GM23248 (cell line): ENCODE measurements at regions not wholly inside any gene's neighbourhood (a gene's known extent, or its start where the extent isn't known, plus 50 kb on each side); places are given as distances from the start of the nearest gene placed in this dataset.

ENCODE experiments used
- EZH2 ChIP-seq: fragments of 200-600 bp; sonication (generic); IDR thresholded peaks from 2 replicates; pipeline ENCODE4 v1.6.1; 2018; ENCODE audit warnings: antibody characterized with exemption, mild to moderate bottlenecking; ENCODE audit not compliant: insufficient read depth, poor library complexity, severe bottlenecking
- EZH2phosphoT487 ChIP-seq: fragments of 200-600 bp; sonication (generic); IDR thresholded peaks from 2 replicates; pipeline ENCODE4 v1.6.1; 2018; ENCODE audit warnings: antibody characterized with exemption, moderate library complexity, mild to moderate bottlenecking, low read depth; ENCODE audit not compliant: insufficient read depth

DNA sequence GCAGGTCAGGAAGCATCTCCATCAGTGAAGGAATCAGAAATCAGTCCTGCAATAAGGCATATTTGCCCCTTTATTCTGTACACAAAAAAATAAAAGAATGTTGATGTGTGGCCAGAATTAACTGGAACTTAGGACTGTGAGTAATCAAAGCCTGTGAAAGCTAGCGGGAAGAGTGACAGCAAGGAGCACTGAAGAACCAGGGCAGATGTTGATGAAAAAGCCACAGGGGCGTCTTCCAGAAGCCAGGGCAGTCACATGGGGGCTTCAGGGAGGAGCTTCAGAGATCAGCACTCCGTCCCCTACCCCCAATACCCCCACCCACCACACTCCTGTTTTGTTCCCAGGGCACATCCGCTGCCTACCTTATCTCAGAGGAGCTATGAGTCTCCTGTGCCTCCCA lies 502.8 kb downstream of the AJAP1 start:
- no peak for TF ChIP-seq EZH2
- no peak for TF ChIP-seq EZH2phosphoT487
